Mesothelial cell of epicardium (in vitro differentiated cells): ENCODE measurements at regions not wholly inside any gene's neighbourhood (a gene's known extent, or its start where the extent isn't known, plus 50 kb on each side); places are given as distances from the start of the nearest gene placed in this dataset.

ENCODE experiments used
- DNase-seq, 2 experiments: peaks; one replicate each; pipeline ENCODE4 v3.0.0; 2021; ENCODE audit warnings: low spot score in 2 of 2; ENCODE audit not compliant: unreplicated experiment in 2 of 2
- H3K27ac Mint-ChIP-seq: 2 replicates; pipeline ENCODE4 v1.8.0; 2021; ENCODE audit warnings: mixed read lengths
- H3K27me3 Mint-ChIP-seq: 2 replicates; pipeline ENCODE4 v1.8.0; 2021; ENCODE audit warnings: low read depth, mixed read lengths
- H3K36me3 Mint-ChIP-seq: 2 replicates; pipeline ENCODE4 v1.8.0; 2021; ENCODE audit warnings: mixed read lengths
- H3K4me1 Mint-ChIP-seq: 2 replicates; pipeline ENCODE4 v1.8.0; 2021; ENCODE audit warnings: mixed read lengths
- H3K4me3 Mint-ChIP-seq: 2 replicates; pipeline ENCODE4 v1.8.0; 2021; ENCODE audit warnings: mild to moderate bottlenecking, moderate library complexity, mixed read lengths
- H3K9me3 Mint-ChIP-seq: 2 replicates; pipeline ENCODE4 v1.8.0; 2021; ENCODE audit warnings: mixed read lengths
- TF ChIP-seq, protein P1 (sequence below): fragments of 200-600 bp; sonication (generic); IDR thresholded peaks from one replicate; pipeline ENCODE4 v1.5.0; 2021; ENCODE audit warnings: antibody characterized with exemption; ENCODE audit not compliant: unreplicated experiment

- TF ChIP-seq, protein P1, sequence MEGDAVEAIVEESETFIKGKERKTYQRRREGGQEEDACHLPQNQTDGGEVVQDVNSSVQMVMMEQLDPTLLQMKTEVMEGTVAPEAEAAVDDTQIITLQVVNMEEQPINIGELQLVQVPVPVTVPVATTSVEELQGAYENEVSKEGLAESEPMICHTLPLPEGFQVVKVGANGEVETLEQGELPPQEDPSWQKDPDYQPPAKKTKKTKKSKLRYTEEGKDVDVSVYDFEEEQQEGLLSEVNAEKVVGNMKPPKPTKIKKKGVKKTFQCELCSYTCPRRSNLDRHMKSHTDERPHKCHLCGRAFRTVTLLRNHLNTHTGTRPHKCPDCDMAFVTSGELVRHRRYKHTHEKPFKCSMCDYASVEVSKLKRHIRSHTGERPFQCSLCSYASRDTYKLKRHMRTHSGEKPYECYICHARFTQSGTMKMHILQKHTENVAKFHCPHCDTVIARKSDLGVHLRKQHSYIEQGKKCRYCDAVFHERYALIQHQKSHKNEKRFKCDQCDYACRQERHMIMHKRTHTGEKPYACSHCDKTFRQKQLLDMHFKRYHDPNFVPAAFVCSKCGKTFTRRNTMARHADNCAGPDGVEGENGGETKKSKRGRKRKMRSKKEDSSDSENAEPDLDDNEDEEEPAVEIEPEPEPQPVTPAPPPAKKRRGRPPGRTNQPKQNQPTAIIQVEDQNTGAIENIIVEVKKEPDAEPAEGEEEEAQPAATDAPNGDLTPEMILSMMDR: peak; percentile 53
- H3K36me3 Mint-ChIP-seq: no peaks in the 10 kb centered on the region
- peaks cover 18% of the 10 kb centered on the region for H3K27me3 Mint-ChIP-seq
- no peak overlapping the region for H3K4me3 Mint-ChIP-seq
- peak; percentile 37 to 69 for DNase-seq
- H3K27ac Mint-ChIP-seq: no peak overlapping the region
- H3K9me3 Mint-ChIP-seq: no peaks in the 10 kb centered on the region
- H3K4me1 Mint-ChIP-seq: peaks cover 6% of the 10 kb centered on the region
Observed at GRCh38 chr16:26645614-26646013, 421.1 kb upstream of the C16orf82 start.

GRCh38 chr16:26647870-26648269 is 418.9 kb upstream of the C16orf82 start:
- H3K4me3 Mint-ChIP-seq: no peak overlapping the region
- no peak overlapping the region for H3K27ac Mint-ChIP-seq
- no peak for DNase-seq
- TF ChIP-seq, protein P1: no peak
- no peaks in the 10 kb centered on the region for H3K36me3 Mint-ChIP-seq
- H3K4me1 Mint-ChIP-seq: peaks cover 6% of the 10 kb centered on the region
- peaks cover 28% of the 10 kb centered on the region for H3K27me3 Mint-ChIP-seq
- H3K9me3 Mint-ChIP-seq: no peaks in the 10 kb centered on the region

GRCh38 chr16:26648851-26649250 is 417.9 kb upstream of the C16orf82 start:
- Mint-ChIP-seq H3K27ac (no peak overlapping the region), H3K36me3 (no peaks in the 10 kb centered on the region), H3K4me1 (peaks cover 6% of the 10 kb centered on the region), H3K4me3 (no peak overlapping the region), H3K27me3 (peaks cover 28% of the 10 kb centered on the region), H3K9me3 (no peaks in the 10 kb centered on the region)
- no peak for DNase-seq
- TF ChIP-seq, protein P1: no peak

- H3K36me3 Mint-ChIP-seq: no peaks in the 10 kb centered on the region
- H3K9me3 Mint-ChIP-seq: peaks cover 1% of the 10 kb centered on the region
- peaks cover 28% of the 10 kb centered on the region for H3K27me3 Mint-ChIP-seq
- no peak for DNase-seq
- H3K4me3 Mint-ChIP-seq: no peak overlapping the region
- H3K4me1 Mint-ChIP-seq: peaks cover 6% of the 10 kb centered on the region
- no peak overlapping the region for H3K27ac Mint-ChIP-seq
- TF ChIP-seq, protein P1: no peak
Observed at GRCh38 chr16:26649381-26650045, 417.2 kb upstream of the C16orf82 start.

- H3K9me3 Mint-ChIP-seq: peaks cover 10% of the 10 kb centered on the region
- peaks cover 29% of the 10 kb centered on the region for H3K27me3 Mint-ChIP-seq
- TF ChIP-seq, protein P1: no peak
- no peak for DNase-seq
- no peaks in the 10 kb centered on the region for H3K4me1 Mint-ChIP-seq
- no peak overlapping the region for H3K4me3 Mint-ChIP-seq
- H3K27ac Mint-ChIP-seq: no peak overlapping the region
- H3K36me3 Mint-ChIP-seq: no peaks in the 10 kb centered on the region
Observed at GRCh38 chr16:26651464-26651863, 415.3 kb upstream of the C16orf82 start.
